ENCODE measurements at regions not wholly inside any gene's neighbourhood (a gene's known extent, or its start where the extent isn't known, plus 50 kb on each side); places are given as distances from the start of the nearest gene placed in this dataset.

DNA sequence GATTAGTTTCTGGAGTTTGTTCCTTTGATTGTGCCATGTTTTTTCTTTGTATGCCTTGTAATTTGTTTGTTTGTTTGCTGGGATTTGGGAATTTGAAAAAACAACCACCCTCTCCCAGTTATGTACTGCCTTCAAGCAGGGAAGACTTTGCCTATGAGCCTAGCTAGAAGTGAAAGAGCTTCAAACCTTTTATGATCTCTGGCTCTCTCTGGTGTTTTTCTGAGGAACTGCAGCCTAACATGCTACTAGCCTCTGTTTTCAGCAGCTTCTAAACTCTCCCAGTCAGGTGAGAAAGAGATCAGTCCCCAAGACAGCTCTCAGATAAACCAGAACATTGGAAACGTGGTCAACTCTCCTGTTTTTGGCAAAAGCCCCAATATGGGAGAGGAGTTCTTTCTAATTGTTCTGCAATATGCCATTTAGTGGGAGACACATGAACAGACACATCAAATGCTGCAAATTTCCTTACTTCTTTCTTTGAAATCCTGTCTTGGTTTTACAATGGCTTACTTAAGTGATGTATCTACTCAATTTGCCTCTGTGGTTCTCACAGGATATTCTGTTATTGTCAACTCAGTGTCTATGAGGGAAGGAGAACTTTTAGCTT, 58.9 kb upstream of the SERINC1 start:
- TF ChIP-seq, protein P1, sequence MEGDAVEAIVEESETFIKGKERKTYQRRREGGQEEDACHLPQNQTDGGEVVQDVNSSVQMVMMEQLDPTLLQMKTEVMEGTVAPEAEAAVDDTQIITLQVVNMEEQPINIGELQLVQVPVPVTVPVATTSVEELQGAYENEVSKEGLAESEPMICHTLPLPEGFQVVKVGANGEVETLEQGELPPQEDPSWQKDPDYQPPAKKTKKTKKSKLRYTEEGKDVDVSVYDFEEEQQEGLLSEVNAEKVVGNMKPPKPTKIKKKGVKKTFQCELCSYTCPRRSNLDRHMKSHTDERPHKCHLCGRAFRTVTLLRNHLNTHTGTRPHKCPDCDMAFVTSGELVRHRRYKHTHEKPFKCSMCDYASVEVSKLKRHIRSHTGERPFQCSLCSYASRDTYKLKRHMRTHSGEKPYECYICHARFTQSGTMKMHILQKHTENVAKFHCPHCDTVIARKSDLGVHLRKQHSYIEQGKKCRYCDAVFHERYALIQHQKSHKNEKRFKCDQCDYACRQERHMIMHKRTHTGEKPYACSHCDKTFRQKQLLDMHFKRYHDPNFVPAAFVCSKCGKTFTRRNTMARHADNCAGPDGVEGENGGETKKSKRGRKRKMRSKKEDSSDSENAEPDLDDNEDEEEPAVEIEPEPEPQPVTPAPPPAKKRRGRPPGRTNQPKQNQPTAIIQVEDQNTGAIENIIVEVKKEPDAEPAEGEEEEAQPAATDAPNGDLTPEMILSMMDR (IDR thresholded peaks at IDR 0.05) = peak; percentile 87 to 94 (median 89)
- no peak for TF ChIP-seq POLR2A (IDR thresholded peaks at IDR 0.05)
